HCT116 (cell line): ENCODE measurements at regions not wholly inside any gene's neighbourhood (a gene's known extent, or its start where the extent isn't known, plus 50 kb on each side); places are given as distances from the start of the nearest gene placed in this dataset.

Experiments used
- ELF1 ChIP-seq: IDR thresholded peaks from 2 replicates; pipeline ENCODE4 v1.6.1; 2012; ENCODE audit warnings: low read depth, borderline replicate concordance
- JUND ChIP-seq: IDR thresholded peaks from 2 replicates; pipeline ENCODE4 v1.6.1; 2012
- POLR2A ChIP-seq: IDR thresholded peaks from 2 replicates; pipeline ENCODE4 v1.7.0; 2011; ENCODE audit warnings: borderline replicate concordance; ENCODE audit not compliant: insufficient read depth, insufficient read length; ENCODE audit errors: extremely low read depth
- POLR2AphosphoS5 ChIP-seq: IDR thresholded peaks from 2 replicates; pipeline ENCODE4 v1.6.1; 2011; ENCODE audit warnings: mild to moderate bottlenecking, low read depth, low read length, moderate library complexity
- RAD21 ChIP-seq: IDR thresholded peaks from 2 replicates; pipeline ENCODE4 v1.6.1; 2012; ENCODE audit warnings: low read depth, mild to moderate bottlenecking
- REST ChIP-seq: IDR thresholded peaks from 2 replicates; pipeline ENCODE4 v1.6.1; 2012; ENCODE audit warnings: low read depth
- ZBTB33 ChIP-seq: IDR thresholded peaks from 2 replicates; pipeline ENCODE4 v1.6.1; 2011; ENCODE audit warnings: mild to moderate bottlenecking, low read length, moderate library complexity; ENCODE audit not compliant: insufficient replicate concordance; ENCODE audit errors: extremely low read depth
- TF ChIP-seq, protein P1 (sequence below), 3 experiments: fragments of 200-600 bp in 1 of 3; sonication (generic) in 1 of 3; IDR thresholded peaks in 2 of 3; conservative IDR thresholded peaks in 1 of 3; 2 replicates each; pipeline ENCODE4 v1.5.1; 2012 to 2017; ENCODE audit warnings: low read depth in 2 of 3, low read length in 2 of 3, antibody characterized with exemption in 1 of 3, borderline replicate concordance in 1 of 3, control low read depth in 1 of 3, mild to moderate bottlenecking in 1 of 3, mixed read lengths in 1 of 3, mixed run types in 1 of 3, moderate library complexity in 1 of 3; ENCODE audit not compliant: insufficient read depth in 1 of 3
- TF ChIP-seq, protein P2 (sequence below): IDR thresholded peaks from 2 replicates; pipeline ENCODE4 v1.6.1; 2012

DNA sequence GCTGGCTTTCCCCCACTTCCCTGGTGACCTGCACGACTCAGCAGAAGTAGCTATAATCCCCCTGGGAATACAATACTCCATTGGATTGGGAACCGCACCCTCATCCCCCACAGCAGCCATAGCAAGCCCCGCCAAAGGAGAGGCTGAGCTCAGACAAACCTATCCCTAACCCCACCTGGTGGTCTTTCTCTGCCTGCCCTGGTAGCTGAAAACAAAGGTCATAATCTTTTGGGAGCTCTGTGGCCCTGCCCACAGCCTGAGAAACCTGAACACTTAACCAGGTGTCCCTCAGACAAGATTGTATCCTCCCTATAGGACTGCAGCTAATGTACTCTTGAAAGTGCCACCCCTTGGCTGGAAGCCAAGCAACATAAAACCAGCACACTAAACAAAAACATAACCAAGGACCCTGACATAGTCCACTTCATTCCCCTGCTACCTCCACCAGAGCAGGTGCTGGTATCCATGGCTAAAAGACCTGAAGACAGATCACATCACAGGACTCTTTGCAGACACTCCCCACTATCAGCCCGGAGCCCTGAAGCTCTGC is 71.6 kb upstream of the RUNX1 start:
- TF ChIP-seq, protein P1, sequence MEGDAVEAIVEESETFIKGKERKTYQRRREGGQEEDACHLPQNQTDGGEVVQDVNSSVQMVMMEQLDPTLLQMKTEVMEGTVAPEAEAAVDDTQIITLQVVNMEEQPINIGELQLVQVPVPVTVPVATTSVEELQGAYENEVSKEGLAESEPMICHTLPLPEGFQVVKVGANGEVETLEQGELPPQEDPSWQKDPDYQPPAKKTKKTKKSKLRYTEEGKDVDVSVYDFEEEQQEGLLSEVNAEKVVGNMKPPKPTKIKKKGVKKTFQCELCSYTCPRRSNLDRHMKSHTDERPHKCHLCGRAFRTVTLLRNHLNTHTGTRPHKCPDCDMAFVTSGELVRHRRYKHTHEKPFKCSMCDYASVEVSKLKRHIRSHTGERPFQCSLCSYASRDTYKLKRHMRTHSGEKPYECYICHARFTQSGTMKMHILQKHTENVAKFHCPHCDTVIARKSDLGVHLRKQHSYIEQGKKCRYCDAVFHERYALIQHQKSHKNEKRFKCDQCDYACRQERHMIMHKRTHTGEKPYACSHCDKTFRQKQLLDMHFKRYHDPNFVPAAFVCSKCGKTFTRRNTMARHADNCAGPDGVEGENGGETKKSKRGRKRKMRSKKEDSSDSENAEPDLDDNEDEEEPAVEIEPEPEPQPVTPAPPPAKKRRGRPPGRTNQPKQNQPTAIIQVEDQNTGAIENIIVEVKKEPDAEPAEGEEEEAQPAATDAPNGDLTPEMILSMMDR (IDR thresholded peaks at IDR 0.05 in 2 of 3, conservative IDR thresholded peaks at IDR 0.05 in 1 of 3; ENCODE audit: borderline replicate concordance in 1 of 3, insufficient read depth in 1 of 3, low read depth in 2 of 3, low read length in 2 of 3) = no peak
- TF ChIP-seq POLR2AphosphoS5 (no peak), JUND (no peak), POLR2A (no peak), ZBTB33 (no peak), REST (no peak), ELF1 (no peak), RAD21 (no peak)
- TF ChIP-seq, protein P2, sequence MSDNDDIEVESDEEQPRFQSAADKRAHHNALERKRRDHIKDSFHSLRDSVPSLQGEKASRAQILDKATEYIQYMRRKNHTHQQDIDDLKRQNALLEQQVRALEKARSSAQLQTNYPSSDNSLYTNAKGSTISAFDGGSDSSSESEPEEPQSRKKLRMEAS = no peak
